ENCODE measurements at regions not wholly inside any gene's neighbourhood (a gene's known extent, or its start where the extent isn't known, plus 50 kb on each side); places are given as distances from the start of the nearest gene placed in this dataset.

GRCh38 chr1:163459539-163459938 lies 137.8 kb downstream of the NUF2 start:
- TF ChIP-seq CTCF (IDR thresholded peaks at IDR 0.05; ENCODE audit: insufficient read depth, low read length), result no peak
- TF ChIP-seq POLR2AphosphoS5 (IDR thresholded peaks at IDR 0.05; ENCODE audit: low read depth), result no peak

Measured in HL-60 (cell line).